SK-N-SH (cell line): ENCODE measurements at regions not wholly inside any gene's neighbourhood (a gene's known extent, or its start where the extent isn't known, plus 50 kb on each side); places are given as distances from the start of the nearest gene placed in this dataset.

Experiments used
- SMC3 ChIP-seq: IDR thresholded peaks from 2 replicates; pipeline ENCODE4 v1.6.1; 2012; ENCODE audit warnings: low read depth, low read length, improper control_type of control experiment
- TF ChIP-seq, protein P1 (sequence below): IDR thresholded peaks from 2 replicates; pipeline ENCODE4 v1.4.0; 2012; ENCODE audit warnings: low read depth

- TF ChIP-seq, protein P1, sequence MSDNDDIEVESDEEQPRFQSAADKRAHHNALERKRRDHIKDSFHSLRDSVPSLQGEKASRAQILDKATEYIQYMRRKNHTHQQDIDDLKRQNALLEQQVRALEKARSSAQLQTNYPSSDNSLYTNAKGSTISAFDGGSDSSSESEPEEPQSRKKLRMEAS, result no peak
- no peak for TF ChIP-seq SMC3
These were observed 1394.9 kb upstream of the PRR20A start for GRCh38 chr13:55745828-55746227.
